ENCODE measurements at regions not wholly inside any gene's neighbourhood (a gene's known extent, or its start where the extent isn't known, plus 50 kb on each side); places are given as distances from the start of the nearest gene placed in this dataset.

- H3K4me1 ChIP-seq (ENCODE audit: control insufficient read depth, insufficient read depth, low read length): no peaks in the 10 kb centered on the region
- no peaks in the 10 kb centered on the region; the same call in 2 of the 3 replicates for H3K9me3 ChIP-seq (replicated peaks; ENCODE audit: control insufficient read depth, insufficient read depth, low read length)
- H2AFZ ChIP-seq (ENCODE audit: control insufficient read depth, low read depth, low read length): no peak overlapping the region
- no peaks in the 10 kb centered on the region for H3K36me3 ChIP-seq (ENCODE audit: control insufficient read depth in 2 of 2, insufficient read depth in 2 of 2, low read length in 1 of 2)
- no peak for FAIRE-seq
- no peaks in the 10 kb centered on the region; a peak in 1 of 4 replicates for H3K27me3 ChIP-seq (replicated peaks in 1 of 2; ENCODE audit: control insufficient read depth in 2 of 2, insufficient read depth in 2 of 2, low read length in 1 of 2)
- DNase-seq (ENCODE audit: low read depth, low spot score): no peak
- WGBS (ENCODE audit: insufficient coverage, insufficient replicate concordance, low lambda C conversion rate, missing lambda C conversion rate): 59% methylated on average over 17 of the region's 18 CpGs
- H3K4me3 ChIP-seq: no peak overlapping the region
- no peaks in the 10 kb centered on the region for H4K20me1 ChIP-seq (ENCODE audit: control insufficient read depth, insufficient read depth)
- no peak overlapping the region for H3K27ac ChIP-seq (ENCODE audit: control insufficient read depth, insufficient read depth)
- no peak for ATAC-seq
- no peaks in the 10 kb centered on the region for H3K79me2 ChIP-seq (ENCODE audit: control insufficient read depth, insufficient read depth, low read length)
- ChIA-PET CTCF (no interaction called here), SMC1A (ENCODE audit: uncharacterized antibody, unreplicated experiment) (no interaction called here), RAD21 (ENCODE audit: unreplicated experiment) (no interaction called here), POLR2A (no interaction called here)
- TF ChIP-seq ZNF207 (IDR thresholded peaks at IDR 0.05; ENCODE audit: borderline replicate concordance): no peak
- TF ChIP-seq CBX3 (IDR thresholded peaks at IDR 0.05; ENCODE audit: borderline replicate concordance, low read depth): no peak
- TF ChIP-seq ATF7 (IDR thresholded peaks at IDR 0.05; ENCODE audit: low read depth): no peak
- BruUV-seq (replicated peaks): no TSS peak
- no peak overlapping the region for H3K9ac ChIP-seq (ENCODE audit: control insufficient read depth, insufficient read depth, low read length)
- no peak overlapping the region for H3K4me2 ChIP-seq (ENCODE audit: control insufficient read depth, insufficient read depth)
- in situ Hi-C loops (cut with MboI) (loop anchor here (10.0 kb wide), 1 partner anchor 337 kb away; no protein-coding TSS in a partner anchor), intact Hi-C loops (cut with micrococcal nuclease; ENCODE audit: unreplicated experiment) (loop anchor here (10.0 kb wide), 1 partner anchor 347 kb away; no protein-coding TSS in a partner anchor)
These were observed 178.4 kb upstream of the MVB12B start for GRCh38 chr9:126147936-126148870.

DNA sequence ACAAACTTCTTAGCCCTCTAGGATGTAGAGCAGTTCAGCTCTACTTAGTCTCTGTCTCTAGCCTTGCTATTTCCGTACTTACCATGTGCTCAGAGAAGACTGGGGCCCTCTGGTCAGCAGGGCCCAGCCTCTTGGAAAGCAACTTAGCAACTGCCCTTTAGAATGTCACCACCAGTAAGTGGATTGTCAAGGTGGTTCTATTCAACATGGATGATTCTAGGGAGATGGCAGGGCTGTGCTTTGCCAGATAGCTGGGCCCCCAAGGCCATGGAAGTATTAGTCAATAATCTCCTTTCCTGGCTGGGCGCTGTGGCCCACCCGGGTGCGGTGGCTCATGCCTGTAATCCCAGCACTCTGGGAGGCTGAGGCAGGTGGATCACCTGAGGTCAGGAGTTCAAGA, 177.6 kb upstream of the MVB12B start:
- no peaks in the 10 kb centered on the region for H4K20me1 ChIP-seq (ENCODE audit: control insufficient read depth, insufficient read depth)
- H3K79me2 ChIP-seq (ENCODE audit: control insufficient read depth, insufficient read depth, low read length): no peaks in the 10 kb centered on the region
- POLR2A ChIA-PET: no interaction called here
- RAD21 ChIA-PET (ENCODE audit: unreplicated experiment): no interaction called here
- no TSS peak for BruUV-seq (replicated peaks)
- H3K36me3 ChIP-seq (ENCODE audit: control insufficient read depth in 2 of 2, insufficient read depth in 2 of 2, low read length in 1 of 2): no peaks in the 10 kb centered on the region
- no peak overlapping the region for H2AFZ ChIP-seq (ENCODE audit: control insufficient read depth, low read depth, low read length)
- in situ Hi-C loops (cut with MboI): loop anchor here (10.0 kb wide), 1 partner anchor 336 kb away; no protein-coding TSS in a partner anchor
- H3K4me2 ChIP-seq (ENCODE audit: control insufficient read depth, insufficient read depth): no peak overlapping the region
- no peak for ATAC-seq
- TF ChIP-seq KAT2A (conservative IDR thresholded peaks at IDR 0.05; ENCODE audit: control insufficient read depth, low read depth, low read length): no peak
- TF ChIP-seq SMARCA5 (IDR thresholded peaks at IDR 0.05): no peak
- TF ChIP-seq ZBTB4 (CRISPR knock-in tag; IDR thresholded peaks at IDR 0.05): no peak
- TF ChIP-seq, protein P1, sequence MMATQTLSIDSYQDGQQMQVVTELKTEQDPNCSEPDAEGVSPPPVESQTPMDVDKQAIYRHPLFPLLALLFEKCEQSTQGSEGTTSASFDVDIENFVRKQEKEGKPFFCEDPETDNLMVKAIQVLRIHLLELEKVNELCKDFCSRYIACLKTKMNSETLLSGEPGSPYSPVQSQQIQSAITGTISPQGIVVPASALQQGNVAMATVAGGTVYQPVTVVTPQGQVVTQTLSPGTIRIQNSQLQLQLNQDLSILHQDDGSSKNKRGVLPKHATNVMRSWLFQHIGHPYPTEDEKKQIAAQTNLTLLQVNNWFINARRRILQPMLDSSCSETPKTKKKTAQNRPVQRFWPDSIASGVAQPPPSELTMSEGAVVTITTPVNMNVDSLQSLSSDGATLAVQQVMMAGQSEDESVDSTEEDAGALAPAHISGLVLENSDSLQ (IDR thresholded peaks at IDR 0.05): no peak
- H3K27ac ChIP-seq (ENCODE audit: control insufficient read depth, insufficient read depth): no peak overlapping the region
- intact Hi-C loops (cut with micrococcal nuclease; ENCODE audit: unreplicated experiment): loop anchor here (10.0 kb wide), 1 partner anchor 346 kb away; no protein-coding TSS in a partner anchor
- DNase-seq (ENCODE audit: low read depth, low spot score): no peak
- SMC1A ChIA-PET (ENCODE audit: uncharacterized antibody, unreplicated experiment): no interaction called here
- H3K27me3 ChIP-seq (replicated peaks in 1 of 2; ENCODE audit: control insufficient read depth in 2 of 2, insufficient read depth in 2 of 2, low read length in 1 of 2): no peaks in the 10 kb centered on the region; a peak in 1 of 4 replicates
- H3K4me1 ChIP-seq (ENCODE audit: control insufficient read depth, insufficient read depth, low read length): no peaks in the 10 kb centered on the region
- no peaks in the 10 kb centered on the region; the same call in 2 of the 3 replicates for H3K9me3 ChIP-seq (replicated peaks; ENCODE audit: control insufficient read depth, insufficient read depth, low read length)
- no peak for FAIRE-seq
- CTCF ChIA-PET: no interaction called here
- no peak overlapping the region for H3K9ac ChIP-seq (ENCODE audit: control insufficient read depth, insufficient read depth, low read length)
- no peak overlapping the region for H3K4me3 ChIP-seq
- WGBS (ENCODE audit: insufficient coverage, insufficient replicate concordance, low lambda C conversion rate, missing lambda C conversion rate): 56% methylated on average over 4 of the region's 4 CpGs

All from GM12878 (cell line).